ENCODE measurements at regions not wholly inside any gene's neighbourhood (a gene's known extent, or its start where the extent isn't known, plus 50 kb on each side); places are given as distances from the start of the nearest gene placed in this dataset.

DNA sequence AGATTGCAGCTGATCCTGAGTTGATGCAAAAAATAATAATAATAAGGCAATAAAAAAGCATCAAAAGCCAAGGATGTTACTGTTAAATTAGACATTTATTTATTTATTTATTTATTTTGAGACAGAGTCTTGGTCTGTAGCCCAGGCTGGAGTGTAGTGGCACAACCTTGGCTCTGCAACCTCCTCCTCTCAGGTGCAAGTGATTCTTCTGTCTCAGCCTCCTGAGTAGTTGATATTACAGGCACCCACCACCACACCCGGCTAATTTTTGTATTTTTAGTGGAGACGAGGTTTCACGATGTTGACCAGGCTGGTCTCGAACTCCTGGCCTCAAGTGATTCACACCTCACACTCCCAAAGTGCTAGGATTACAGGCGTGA is 465.5 kb upstream of the NRP1 start:
- TF ChIP-seq, protein P1, sequence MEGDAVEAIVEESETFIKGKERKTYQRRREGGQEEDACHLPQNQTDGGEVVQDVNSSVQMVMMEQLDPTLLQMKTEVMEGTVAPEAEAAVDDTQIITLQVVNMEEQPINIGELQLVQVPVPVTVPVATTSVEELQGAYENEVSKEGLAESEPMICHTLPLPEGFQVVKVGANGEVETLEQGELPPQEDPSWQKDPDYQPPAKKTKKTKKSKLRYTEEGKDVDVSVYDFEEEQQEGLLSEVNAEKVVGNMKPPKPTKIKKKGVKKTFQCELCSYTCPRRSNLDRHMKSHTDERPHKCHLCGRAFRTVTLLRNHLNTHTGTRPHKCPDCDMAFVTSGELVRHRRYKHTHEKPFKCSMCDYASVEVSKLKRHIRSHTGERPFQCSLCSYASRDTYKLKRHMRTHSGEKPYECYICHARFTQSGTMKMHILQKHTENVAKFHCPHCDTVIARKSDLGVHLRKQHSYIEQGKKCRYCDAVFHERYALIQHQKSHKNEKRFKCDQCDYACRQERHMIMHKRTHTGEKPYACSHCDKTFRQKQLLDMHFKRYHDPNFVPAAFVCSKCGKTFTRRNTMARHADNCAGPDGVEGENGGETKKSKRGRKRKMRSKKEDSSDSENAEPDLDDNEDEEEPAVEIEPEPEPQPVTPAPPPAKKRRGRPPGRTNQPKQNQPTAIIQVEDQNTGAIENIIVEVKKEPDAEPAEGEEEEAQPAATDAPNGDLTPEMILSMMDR (IDR thresholded peaks at IDR 0.05) = no peak
- TF ChIP-seq POLR2A (IDR thresholded peaks at IDR 0.05) = no peak

Data from adrenal gland (tissue), 5 donors.